ENCODE measurements at regions not wholly inside any gene's neighbourhood (a gene's known extent, or its start where the extent isn't known, plus 50 kb on each side); places are given as distances from the start of the nearest gene placed in this dataset.

- Histone ChIP-seq H2BK120ac (ENCODE audit: low read depth, low read length) (no peak overlapping the region), H3K27ac (ENCODE audit: insufficient read depth, low read length) (no peak overlapping the region), H3K23ac (ENCODE audit: low read depth, low read length) (no peak overlapping the region), H3K9ac (ENCODE audit: low read depth, low read length) (no peak overlapping the region), H3K56ac (ENCODE audit: extremely low read depth, insufficient read depth, low read length) (no peak overlapping the region), H2BK5ac (ENCODE audit: low read depth, low read length, poor library complexity, severe bottlenecking) (no peak overlapping the region), H3K4me3 (ENCODE audit: insufficient read depth, low read depth, low read length) (no peak overlapping the region), H2BK20ac (ENCODE audit: low read depth, low read length) (no peak overlapping the region), H3K4me2 (ENCODE audit: low read depth, low read length) (no peak overlapping the region), H2AK5ac (ENCODE audit: low read depth, low read length) (no peak overlapping the region), H3K27me3 (ENCODE audit: control insufficient read depth, insufficient read depth, low read length) (no peaks in the 10 kb centered on the region), H3K36me3 (ENCODE audit: control insufficient read depth, insufficient read depth, low read length) (no peaks in the 10 kb centered on the region), H2AFZ (replicated peaks; ENCODE audit: low read length, poor library complexity) (no peak overlapping the region), H3K18ac (ENCODE audit: low read depth, low read length) (no peak overlapping the region), H4K20me1 (ENCODE audit: insufficient read depth, low read length) (no peaks in the 10 kb centered on the region), H3K9me3 (ENCODE audit: control insufficient read depth, insufficient read depth, low read length) (peaks cover 62% of the 10 kb centered on the region), H2AK9ac (replicated peaks; ENCODE audit: low read depth, low read length, poor library complexity) (no peak overlapping the region), H4K91ac (ENCODE audit: insufficient read depth, low read depth, low read length) (no peak overlapping the region), H2BK15ac (ENCODE audit: low read depth, low read length) (no peak overlapping the region), H4K8ac (ENCODE audit: low read depth in 2 of 2, low read length in 2 of 2) (no peak overlapping the region), H4K5ac (ENCODE audit: low read depth, low read length) (no peak overlapping the region), H3K9me1 (ENCODE audit: insufficient read depth, low read length) (no peaks in the 10 kb centered on the region), H3K14ac (replicated peaks; ENCODE audit: low read depth, low read length) (no peak overlapping the region), H3K4me1 (ENCODE audit: control insufficient read depth, insufficient read depth, low read length) (no peaks in the 10 kb centered on the region), H3K4ac (ENCODE audit: low read depth, low read length) (no peak overlapping the region), H3K79me1 (ENCODE audit: low read depth in 1 of 2, low read length in 2 of 2) (no peaks in the 10 kb centered on the region)
- in situ Hi-C loops (cut with MboI; ENCODE audit: low sequenced_read_pairs), result no loop called here
- dilution Hi-C loops (cut with HindIII; ENCODE audit: low sequenced_read_pairs, unreplicated experiment), result no loop called here
- ChIA-PET POLR2A (ENCODE audit: unreplicated experiment) (no interaction called here), CTCF (no interaction called here)
- intact Hi-C loops (cut with micrococcal nuclease), result no loop called here
- ATAC-seq (ENCODE audit: low read depth) (no peak), DNase-seq (no peak)
- TF ChIP-seq RAD21 (IDR thresholded peaks at IDR 0.05; ENCODE audit: low read length), result no peak
- no peak for TF ChIP-seq BHLHE40 (IDR thresholded peaks at IDR 0.05; ENCODE audit: low read depth, low read length)
- no peak for TF ChIP-seq SMC3 (IDR thresholded peaks at IDR 0.05; ENCODE audit: low read depth, low read length)
- TF ChIP-seq MAFK (IDR thresholded peaks at IDR 0.05; ENCODE audit: low read depth, low read length), result no peak
- TF ChIP-seq MAZ (IDR thresholded peaks at IDR 0.05; ENCODE audit: borderline replicate concordance, low read depth, low read length), result no peak
- TF ChIP-seq, protein P1, sequence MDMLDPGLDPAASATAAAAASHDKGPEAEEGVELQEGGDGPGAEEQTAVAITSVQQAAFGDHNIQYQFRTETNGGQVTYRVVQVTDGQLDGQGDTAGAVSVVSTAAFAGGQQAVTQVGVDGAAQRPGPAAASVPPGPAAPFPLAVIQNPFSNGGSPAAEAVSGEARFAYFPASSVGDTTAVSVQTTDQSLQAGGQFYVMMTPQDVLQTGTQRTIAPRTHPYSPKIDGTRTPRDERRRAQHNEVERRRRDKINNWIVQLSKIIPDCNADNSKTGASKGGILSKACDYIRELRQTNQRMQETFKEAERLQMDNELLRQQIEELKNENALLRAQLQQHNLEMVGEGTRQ (IDR thresholded peaks at IDR 0.05; ENCODE audit: low read depth, low read length), result no peak
- no peak for TF ChIP-seq RCOR1 (IDR thresholded peaks at IDR 0.05; ENCODE audit: insufficient replicate concordance, low read length)
- TF ChIP-seq, protein P2, sequence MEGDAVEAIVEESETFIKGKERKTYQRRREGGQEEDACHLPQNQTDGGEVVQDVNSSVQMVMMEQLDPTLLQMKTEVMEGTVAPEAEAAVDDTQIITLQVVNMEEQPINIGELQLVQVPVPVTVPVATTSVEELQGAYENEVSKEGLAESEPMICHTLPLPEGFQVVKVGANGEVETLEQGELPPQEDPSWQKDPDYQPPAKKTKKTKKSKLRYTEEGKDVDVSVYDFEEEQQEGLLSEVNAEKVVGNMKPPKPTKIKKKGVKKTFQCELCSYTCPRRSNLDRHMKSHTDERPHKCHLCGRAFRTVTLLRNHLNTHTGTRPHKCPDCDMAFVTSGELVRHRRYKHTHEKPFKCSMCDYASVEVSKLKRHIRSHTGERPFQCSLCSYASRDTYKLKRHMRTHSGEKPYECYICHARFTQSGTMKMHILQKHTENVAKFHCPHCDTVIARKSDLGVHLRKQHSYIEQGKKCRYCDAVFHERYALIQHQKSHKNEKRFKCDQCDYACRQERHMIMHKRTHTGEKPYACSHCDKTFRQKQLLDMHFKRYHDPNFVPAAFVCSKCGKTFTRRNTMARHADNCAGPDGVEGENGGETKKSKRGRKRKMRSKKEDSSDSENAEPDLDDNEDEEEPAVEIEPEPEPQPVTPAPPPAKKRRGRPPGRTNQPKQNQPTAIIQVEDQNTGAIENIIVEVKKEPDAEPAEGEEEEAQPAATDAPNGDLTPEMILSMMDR (conservative IDR thresholded peaks at IDR 0.05; ENCODE audit: low read depth, low read length), result no peak
- no peak for TF ChIP-seq POLR2A (IDR thresholded peaks at IDR 0.05; ENCODE audit: low read depth, low read length)
- no peak for TF ChIP-seq NFE2L2 (IDR thresholded peaks at IDR 0.05; ENCODE audit: low read depth, low read length)
- no peak for TF ChIP-seq RFX5 (IDR thresholded peaks at IDR 0.05; ENCODE audit: low read depth, low read length)
- no peak for TF ChIP-seq MXI1 (IDR thresholded peaks at IDR 0.05; ENCODE audit: borderline replicate concordance, low read depth, low read length)
- TF ChIP-seq CEBPB (IDR thresholded peaks at IDR 0.05; ENCODE audit: low read depth, low read length), result no peak
- no peak for TF ChIP-seq ELK1 (IDR thresholded peaks at IDR 0.05; ENCODE audit: borderline replicate concordance, low read depth, low read length)
- no peak for TF ChIP-seq FOS (IDR thresholded peaks at IDR 0.05; ENCODE audit: low read depth, low read length)
- no peak for TF ChIP-seq CHD1 (IDR thresholded peaks at IDR 0.05; ENCODE audit: low read depth, low read length)
- BruUV-seq (replicated peaks), result no TSS peak
- WGBS, 2 experiments (ENCODE audit: extremely low coverage in 2 of 2, insufficient read length in 1 of 2), result 38% methylated on average over 3 of the region's 21 CpGs; no CpG with 5 or more reads in 1 of the 2 experiments
Measured at GRCh38 chr1:4174291-4175200, 274.5 kb upstream of the C1orf174 start.
